ENCODE measurements at regions not wholly inside any gene's neighbourhood (a gene's known extent, or its start where the extent isn't known, plus 50 kb on each side); places are given as distances from the start of the nearest gene placed in this dataset.

DNA sequence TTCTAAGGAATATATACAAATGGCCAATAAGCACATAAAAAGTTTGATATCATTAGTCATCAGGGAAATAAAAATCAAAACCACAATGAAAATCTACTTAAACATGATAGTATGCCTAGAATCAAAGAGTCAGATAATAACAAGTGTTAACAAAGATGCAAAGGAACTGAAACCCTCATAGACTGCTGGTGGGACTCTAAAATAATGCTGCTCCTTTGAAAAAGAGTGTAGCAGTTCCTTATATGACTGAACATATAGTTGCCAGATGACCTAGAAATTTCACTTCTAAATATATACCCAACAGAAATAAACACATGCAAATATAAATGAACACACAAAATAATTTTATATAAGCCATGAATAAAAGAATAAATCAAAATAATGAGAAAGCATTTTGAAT, 205.1 kb upstream of the CTSO start:
- Histone ChIP-seq H2AFZ (replicated peaks; ENCODE audit: low read length, poor library complexity) (no peak overlapping the region), H3K9ac (ENCODE audit: low read depth, low read length) (no peak overlapping the region), H2AK9ac (replicated peaks; ENCODE audit: low read depth, low read length, poor library complexity) (no peak overlapping the region), H3K27ac (ENCODE audit: insufficient read depth, low read length) (no peak overlapping the region), H3K4me2 (ENCODE audit: low read depth, low read length) (no peak overlapping the region), H4K20me1 (ENCODE audit: insufficient read depth, low read length) (no peaks in the 10 kb centered on the region), H3K4me1 (ENCODE audit: control insufficient read depth, insufficient read depth, low read length) (no peaks in the 10 kb centered on the region), H3K79me1 (ENCODE audit: low read depth in 1 of 2, low read length in 2 of 2) (no peaks in the 10 kb centered on the region), H4K8ac (ENCODE audit: low read depth in 2 of 2, low read length in 2 of 2) (no peak overlapping the region), H3K4me3 (ENCODE audit: insufficient read depth, low read depth, low read length) (no peak overlapping the region), H3K18ac (ENCODE audit: low read depth, low read length) (no peak overlapping the region), H2AK5ac (ENCODE audit: low read depth, low read length) (no peak overlapping the region), H4K91ac (ENCODE audit: insufficient read depth, low read depth, low read length) (no peak overlapping the region), H2BK20ac (ENCODE audit: low read depth, low read length) (no peak overlapping the region), H2BK5ac (ENCODE audit: low read depth, low read length, poor library complexity, severe bottlenecking) (no peak overlapping the region), H4K5ac (ENCODE audit: low read depth, low read length) (no peak overlapping the region), H3K9me3 (ENCODE audit: control insufficient read depth, insufficient read depth, low read length) (no peaks in the 10 kb centered on the region), H2BK120ac (ENCODE audit: low read depth, low read length) (no peak overlapping the region), H3K23ac (ENCODE audit: low read depth, low read length) (no peak overlapping the region), H3K9me1 (ENCODE audit: insufficient read depth, low read length) (no peaks in the 10 kb centered on the region), H3K27me3 (ENCODE audit: control insufficient read depth, insufficient read depth, low read length) (no peaks in the 10 kb centered on the region), H2BK15ac (ENCODE audit: low read depth, low read length) (no peak overlapping the region), H3K4ac (ENCODE audit: low read depth, low read length) (no peak overlapping the region), H3K56ac (ENCODE audit: extremely low read depth, insufficient read depth, low read length) (no peak overlapping the region), H3K36me3 (ENCODE audit: control insufficient read depth, insufficient read depth, low read length) (no peaks in the 10 kb centered on the region), H3K14ac (replicated peaks; ENCODE audit: low read depth, low read length) (no peak overlapping the region)
- BruUV-seq (replicated peaks): no TSS peak
- ATAC-seq (ENCODE audit: low read depth): no peak
- no peak for TF ChIP-seq BHLHE40 (IDR thresholded peaks at IDR 0.05; ENCODE audit: low read depth, low read length)
- no peak for TF ChIP-seq SMC3 (IDR thresholded peaks at IDR 0.05; ENCODE audit: low read depth, low read length)
- no peak for TF ChIP-seq RFX5 (IDR thresholded peaks at IDR 0.05; ENCODE audit: low read depth, low read length)
- TF ChIP-seq, protein P1, sequence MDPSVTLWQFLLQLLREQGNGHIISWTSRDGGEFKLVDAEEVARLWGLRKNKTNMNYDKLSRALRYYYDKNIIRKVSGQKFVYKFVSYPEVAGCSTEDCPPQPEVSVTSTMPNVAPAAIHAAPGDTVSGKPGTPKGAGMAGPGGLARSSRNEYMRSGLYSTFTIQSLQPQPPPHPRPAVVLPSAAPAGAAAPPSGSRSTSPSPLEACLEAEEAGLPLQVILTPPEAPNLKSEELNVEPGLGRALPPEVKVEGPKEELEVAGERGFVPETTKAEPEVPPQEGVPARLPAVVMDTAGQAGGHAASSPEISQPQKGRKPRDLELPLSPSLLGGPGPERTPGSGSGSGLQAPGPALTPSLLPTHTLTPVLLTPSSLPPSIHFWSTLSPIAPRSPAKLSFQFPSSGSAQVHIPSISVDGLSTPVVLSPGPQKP (IDR thresholded peaks at IDR 0.05; ENCODE audit: borderline replicate concordance, low read depth, low read length): no peak
- no peak for TF ChIP-seq POLR2A (IDR thresholded peaks at IDR 0.05; ENCODE audit: low read depth, low read length)
- TF ChIP-seq, protein P2, sequence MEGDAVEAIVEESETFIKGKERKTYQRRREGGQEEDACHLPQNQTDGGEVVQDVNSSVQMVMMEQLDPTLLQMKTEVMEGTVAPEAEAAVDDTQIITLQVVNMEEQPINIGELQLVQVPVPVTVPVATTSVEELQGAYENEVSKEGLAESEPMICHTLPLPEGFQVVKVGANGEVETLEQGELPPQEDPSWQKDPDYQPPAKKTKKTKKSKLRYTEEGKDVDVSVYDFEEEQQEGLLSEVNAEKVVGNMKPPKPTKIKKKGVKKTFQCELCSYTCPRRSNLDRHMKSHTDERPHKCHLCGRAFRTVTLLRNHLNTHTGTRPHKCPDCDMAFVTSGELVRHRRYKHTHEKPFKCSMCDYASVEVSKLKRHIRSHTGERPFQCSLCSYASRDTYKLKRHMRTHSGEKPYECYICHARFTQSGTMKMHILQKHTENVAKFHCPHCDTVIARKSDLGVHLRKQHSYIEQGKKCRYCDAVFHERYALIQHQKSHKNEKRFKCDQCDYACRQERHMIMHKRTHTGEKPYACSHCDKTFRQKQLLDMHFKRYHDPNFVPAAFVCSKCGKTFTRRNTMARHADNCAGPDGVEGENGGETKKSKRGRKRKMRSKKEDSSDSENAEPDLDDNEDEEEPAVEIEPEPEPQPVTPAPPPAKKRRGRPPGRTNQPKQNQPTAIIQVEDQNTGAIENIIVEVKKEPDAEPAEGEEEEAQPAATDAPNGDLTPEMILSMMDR (conservative IDR thresholded peaks at IDR 0.05; ENCODE audit: low read depth, low read length): no peak
- TF ChIP-seq MAFK (IDR thresholded peaks at IDR 0.05; ENCODE audit: low read depth, low read length): no peak
- TF ChIP-seq, protein P3, sequence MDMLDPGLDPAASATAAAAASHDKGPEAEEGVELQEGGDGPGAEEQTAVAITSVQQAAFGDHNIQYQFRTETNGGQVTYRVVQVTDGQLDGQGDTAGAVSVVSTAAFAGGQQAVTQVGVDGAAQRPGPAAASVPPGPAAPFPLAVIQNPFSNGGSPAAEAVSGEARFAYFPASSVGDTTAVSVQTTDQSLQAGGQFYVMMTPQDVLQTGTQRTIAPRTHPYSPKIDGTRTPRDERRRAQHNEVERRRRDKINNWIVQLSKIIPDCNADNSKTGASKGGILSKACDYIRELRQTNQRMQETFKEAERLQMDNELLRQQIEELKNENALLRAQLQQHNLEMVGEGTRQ (IDR thresholded peaks at IDR 0.05; ENCODE audit: low read depth, low read length): no peak
- TF ChIP-seq FOS (IDR thresholded peaks at IDR 0.05; ENCODE audit: low read depth, low read length): no peak
- no peak for TF ChIP-seq RAD21 (IDR thresholded peaks at IDR 0.05; ENCODE audit: low read length)
- TF ChIP-seq MXI1 (IDR thresholded peaks at IDR 0.05; ENCODE audit: borderline replicate concordance, low read depth, low read length): no peak
- ChIA-PET POLR2A (ENCODE audit: unreplicated experiment) (no interaction called here), CTCF (no interaction called here)
- intact Hi-C loops (cut with micrococcal nuclease) (no loop called here), in situ Hi-C loops (cut with MboI; ENCODE audit: low sequenced_read_pairs) (loop anchor here (25.0 kb wide), 1 partner anchor 879 kb away; no protein-coding TSS in a partner anchor), dilution Hi-C loops (cut with HindIII; ENCODE audit: low sequenced_read_pairs, unreplicated experiment) (no loop called here)
- DNase-seq: no peak
